Anterior cingulate cortex (tissue), 58 donors: ENCODE measurements at regions not wholly inside any gene's neighbourhood (a gene's known extent, or its start where the extent isn't known, plus 50 kb on each side); places are given as distances from the start of the nearest gene placed in this dataset.
"Not testable (repeated sequence)": the region's sequence is repeated elsewhere in the genome, so short reads cannot be mapped to it uniquely, and the experiment has no call there.

Experiments used
- DNase-seq, 58 donors: peaks; one replicate each; lab custom pipeline; 2025; lab: John Stamatoyannopoulos, UW

DNA sequence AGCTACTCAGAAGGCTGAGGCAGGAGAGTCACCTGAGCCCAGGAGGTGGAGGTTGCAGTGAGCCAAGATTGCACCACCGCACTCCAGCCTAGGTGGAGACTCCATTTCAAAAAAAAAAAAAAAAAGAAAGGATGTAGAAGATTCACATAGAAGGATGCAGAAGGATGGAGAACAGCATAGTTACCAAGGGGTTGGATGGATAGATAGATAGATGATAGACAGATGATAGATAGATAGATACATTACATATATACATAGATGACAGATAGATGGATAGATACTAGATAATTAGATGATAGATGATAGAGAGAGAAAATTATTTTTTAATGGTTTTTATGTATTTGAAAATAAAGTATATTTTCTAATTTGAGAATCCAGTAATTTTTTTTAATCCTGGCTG lies 160.7 kb upstream of the ARID1B start:
- no peak for DNase-seq

DNA sequence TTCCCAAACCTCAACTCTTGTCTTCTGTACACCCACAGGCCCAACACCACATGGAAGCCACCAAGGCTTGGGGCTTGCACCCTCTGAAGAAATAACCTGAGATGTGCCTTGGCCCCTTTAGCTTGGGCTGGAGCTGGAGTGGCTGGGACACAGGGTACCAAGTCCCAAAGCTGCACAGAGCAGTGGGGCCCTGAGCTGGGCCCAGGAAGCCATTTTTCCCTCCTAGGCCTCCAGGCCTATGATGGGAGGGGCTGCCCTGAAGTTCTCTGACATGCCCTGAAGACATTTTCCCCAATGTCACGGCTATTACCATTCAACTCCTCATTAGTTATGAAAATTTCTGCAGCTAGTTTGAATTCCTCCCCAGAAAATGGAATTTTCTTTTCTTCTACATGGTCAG lies 163.2 kb upstream of the ARID1B start:
- no peak for DNase-seq

DNA sequence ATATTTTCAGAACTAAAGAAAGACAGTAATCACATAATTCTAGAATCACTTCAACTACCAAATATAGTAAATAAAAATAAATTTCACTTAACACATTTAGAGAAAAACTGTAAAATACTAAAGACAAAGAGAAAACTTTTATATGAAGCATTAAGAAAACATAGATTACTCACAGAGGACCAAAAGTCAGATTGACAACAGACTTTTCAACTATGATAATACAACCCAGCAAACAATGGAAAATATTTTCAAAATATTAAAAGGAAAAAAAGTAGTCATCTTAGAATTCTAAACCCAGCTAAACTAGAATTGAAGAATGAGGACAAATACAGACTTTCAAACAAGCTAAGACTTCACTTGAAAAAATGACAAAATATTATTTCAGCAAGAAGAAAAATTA lies 164.8 kb upstream of the ARID1B start:
- DNase-seq, result no peak

DNA sequence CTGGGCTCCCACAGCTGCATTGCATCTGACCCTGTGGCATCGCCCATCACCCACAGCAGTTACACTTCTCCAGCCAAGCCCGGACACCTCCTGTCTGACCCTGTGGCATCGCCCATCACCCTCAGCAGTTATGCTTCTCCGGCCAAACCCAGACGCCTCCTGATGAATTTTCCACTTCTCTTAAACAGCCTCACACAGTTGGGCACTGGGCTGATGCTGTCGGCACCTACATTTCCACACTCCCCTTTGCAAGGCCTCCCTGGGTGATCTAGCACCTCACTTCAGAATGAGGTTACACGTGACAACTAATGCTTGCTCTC lies 175.2 kb upstream of the ARID1B start:
- DNase-seq, result no peak

DNA sequence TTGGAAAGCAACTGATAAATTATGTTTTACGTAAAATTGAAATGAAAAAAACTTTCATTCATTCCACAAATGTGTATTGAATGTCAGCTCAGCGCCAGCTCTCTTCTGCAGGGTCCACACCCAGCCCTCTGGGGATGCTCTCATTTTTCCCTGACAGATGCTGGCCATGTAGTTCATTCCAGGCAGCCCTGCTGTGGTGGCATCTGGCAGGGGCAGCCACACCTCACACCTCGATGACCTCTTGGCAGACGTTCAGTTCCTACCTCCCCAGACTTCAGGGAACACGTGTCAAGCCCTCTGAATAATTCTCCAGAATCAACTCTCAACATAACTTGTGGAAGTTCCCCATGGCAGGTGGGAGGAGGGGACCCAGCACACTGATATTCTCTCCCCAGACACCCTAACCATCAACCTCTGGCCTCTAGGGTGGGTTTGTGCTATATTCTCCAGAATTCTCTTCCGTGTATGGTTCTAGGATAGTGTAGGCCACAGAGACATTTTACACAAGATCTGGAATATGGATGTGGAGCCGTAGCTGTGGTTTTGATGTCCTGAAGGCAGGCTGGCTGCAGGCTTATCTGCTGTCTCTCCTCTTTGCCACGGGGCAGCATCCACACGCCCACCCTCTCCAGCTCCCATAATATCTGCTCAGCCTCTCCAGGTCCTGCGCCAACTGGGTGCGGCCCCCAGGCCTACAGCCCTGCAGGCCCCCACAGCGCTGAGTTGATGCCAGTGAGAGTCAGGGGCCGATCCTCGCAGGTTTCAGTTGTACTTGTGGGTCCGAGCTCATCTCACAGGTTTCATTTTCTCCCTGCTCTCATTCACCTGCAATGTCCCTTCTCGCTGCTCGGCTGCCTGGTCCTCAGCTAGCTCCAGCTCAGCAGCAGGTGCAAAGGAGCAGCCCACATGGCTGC lies 175.8 kb upstream of the ARID1B start:
- DNase-seq, result no peak

DNA sequence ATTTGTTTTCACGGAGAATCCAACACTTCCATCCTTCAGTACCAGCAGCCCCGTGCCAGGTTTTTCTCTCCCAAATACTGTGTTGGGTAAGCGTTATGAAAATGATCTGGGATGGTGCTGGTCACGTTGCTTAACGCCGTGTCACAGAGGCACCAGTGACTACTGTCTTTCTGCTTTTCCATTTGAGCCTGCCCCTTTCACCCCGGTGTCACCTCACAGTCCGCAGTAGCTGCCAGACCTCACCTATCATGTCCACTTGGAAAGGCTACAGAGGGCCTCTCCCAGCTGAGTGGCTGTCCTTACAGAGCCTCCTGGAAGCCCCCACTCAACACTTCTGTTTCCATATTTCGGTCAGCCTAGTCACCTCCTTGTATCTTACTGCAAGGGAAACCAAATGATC lies 176.5 kb upstream of the ARID1B start:
- DNase-seq, result no peak

DNA sequence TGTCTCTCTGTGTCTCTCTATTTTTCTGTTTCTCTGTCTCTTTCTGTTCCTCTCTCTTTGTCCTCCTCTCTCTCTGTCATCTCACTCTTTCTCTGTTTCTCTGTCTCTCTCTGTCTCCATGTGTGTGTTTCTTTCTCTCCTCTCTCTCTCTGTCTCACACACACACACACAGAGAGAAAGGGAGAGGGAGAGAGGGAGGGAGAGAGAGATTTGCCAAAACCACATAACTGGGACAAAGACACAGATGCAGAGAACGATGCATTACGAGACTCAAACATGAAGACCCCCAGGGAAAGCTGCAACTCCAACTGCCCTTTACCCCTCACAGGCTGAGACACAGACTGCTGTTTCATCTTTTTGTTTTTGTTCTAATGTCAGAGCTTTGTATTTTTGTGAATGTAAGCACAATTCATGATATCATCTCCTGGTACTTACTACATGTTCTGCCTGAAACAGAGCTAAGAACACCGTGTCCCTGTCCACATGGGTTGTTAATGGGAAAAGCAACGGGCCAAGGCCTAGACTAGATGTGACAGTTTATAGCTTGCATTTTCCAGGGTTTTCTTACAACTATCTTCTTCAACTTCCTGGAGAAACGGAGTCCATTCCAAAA lies 177.1 kb upstream of the ARID1B start:
- DNase-seq, result peak in 2 of 58 donors; percentile 6 to 18

DNA sequence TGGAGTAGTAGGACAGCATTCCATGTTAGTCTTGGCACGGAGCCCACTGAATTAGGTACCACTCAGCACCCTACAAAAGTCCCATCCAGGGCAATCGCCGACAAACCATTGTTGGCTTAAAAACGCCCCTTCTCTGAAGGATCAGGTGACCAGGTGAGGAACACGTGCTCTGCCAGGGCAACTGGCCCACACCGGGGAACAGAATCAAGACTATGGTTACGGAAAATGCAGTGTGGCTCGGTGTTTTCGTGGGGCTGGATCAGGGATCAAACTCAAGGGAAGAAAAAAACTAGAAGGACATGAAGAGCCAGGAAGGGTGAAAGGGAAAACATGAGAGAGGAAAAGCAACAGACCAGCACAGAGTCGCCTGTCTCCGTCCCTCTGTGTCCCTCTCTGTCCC lies 177.8 kb upstream of the ARID1B start:
- DNase-seq, result peak in 2 of 58 donors; percentile 4 to 15

DNA sequence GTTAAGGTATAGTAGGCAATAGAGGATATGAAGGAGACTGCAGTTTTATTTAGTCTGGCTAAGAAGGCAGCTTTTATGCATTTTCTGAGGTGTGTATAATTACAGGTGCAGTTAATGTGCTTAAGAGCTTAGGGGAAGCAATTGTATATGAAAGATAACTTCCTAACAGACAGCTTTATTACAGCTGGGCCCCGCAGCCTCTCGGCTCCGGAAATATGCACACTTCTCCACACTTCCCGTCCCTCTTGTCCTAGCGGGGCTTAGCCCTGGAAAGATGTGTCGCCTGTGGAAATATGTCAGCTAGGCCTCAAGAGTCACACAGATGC lies 178.4 kb upstream of the ARID1B start:
- no peak for DNase-seq

DNA sequence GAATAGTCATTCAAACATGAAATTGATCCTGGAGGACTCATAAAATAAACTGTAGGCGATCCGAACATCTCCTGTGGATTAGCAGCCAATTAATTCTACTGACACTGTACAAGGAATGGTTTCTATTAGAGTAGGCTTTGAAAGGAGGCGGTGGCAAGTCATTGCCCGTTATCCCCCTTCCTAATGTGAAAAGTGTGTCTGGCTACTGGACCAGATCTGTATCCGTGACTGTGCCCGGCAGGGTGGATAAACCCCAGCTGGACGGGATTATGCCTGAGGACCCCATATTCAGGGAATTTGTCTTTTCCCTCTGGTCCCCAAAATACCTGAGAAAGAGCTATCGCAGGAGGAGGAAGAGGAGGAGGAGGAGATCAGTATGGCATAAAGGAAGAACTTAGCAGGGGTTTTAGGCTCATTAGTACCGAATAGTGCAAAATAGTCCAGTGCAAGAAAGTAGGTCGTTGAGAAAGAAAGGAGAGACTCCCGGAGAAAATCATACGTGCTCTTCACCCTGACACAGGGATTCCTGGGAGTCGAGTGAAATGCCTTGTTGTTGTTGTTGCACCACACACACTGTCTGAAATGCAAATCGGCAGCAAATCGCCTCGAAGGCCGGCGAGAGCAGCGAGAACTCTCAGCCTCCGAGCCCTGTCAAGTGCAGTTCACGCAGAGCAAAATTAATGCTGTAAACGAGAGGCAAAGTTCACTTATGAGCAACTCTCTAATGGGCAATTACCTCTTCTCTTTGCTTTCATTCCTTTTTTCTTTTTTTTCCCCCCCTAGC lies 178.9 kb upstream of the ARID1B start:
- no peak for DNase-seq

DNA sequence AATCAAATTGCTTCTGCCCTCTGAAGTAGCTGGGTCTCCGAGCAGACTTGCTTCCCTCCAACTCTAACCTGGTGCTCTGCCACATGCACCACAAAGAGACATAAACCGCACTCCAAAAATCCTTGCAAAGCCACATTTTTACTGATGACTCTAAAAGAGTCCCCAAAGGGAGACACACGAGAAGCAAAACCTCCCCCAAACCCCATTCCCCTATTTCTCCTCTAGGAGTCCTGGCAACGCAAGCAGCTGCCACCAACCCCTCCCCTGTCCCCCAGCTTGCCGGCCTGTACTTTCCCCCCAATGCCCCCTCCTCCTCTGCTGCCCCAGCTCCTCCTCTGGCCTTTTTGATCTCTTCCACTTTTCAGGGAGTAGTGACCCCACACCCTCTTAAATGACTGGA lies 180.1 kb upstream of the ARID1B start:
- DNase-seq, result no peak

DNA sequence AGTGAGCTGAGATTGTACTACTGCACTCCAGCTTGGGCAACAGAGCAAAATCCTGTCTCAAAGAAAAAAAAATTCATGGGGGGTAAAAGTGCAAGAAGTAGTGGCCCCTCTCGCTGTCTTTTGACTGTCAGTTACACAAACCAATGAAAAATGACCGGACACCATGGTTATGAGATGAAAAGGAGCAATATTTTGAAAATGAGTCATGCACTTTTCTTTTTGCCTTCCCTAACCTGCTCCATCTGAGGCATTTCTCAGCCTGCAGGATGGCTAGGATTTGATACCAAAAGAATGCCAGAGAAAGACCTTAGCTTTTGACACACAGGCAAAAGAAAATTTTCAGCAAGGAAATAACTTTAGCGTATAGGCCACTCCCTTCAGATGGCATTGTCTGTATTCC lies 181.7 kb upstream of the ARID1B start:
- no peak for DNase-seq

DNA sequence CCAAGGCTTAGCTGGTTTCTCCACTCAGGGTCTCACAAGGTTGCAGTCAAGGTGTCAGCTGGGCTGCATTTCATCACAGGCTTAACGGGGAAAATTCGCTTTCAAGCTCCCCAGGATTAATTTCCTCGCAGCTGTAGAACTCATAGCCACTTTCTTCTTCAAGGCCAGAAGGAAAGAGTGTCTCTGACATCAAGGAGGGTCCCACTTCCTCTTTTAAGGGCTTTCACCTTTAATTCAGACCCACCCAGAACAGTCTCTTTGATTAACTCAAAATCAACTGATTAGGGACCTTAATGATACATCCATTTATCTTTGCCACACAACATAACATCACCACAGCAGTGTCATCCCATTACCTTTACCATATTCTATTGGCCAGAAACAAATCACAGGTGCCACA lies 183.3 kb upstream of the ARID1B start:
- no peak for DNase-seq

DNA sequence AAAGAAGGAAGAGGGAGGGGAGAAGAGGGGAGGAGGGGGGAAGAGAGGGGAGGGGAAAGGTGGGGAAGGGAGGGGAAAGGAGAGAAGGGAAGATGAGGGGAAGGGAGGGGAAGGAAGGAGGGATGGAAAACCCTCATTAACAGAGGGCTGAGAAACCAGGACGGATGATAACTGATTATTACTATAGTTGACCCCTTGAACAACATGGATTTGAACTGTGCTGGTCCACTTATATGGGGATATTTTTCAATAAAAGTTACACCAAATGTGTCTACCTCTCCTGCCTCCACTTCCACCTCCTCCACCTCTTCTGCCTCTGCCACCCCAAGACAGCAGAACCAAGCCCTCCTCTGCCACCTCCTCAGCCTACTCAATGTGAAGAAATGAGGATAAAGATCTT lies 184.1 kb upstream of the ARID1B start:
- no peak for DNase-seq

DNA sequence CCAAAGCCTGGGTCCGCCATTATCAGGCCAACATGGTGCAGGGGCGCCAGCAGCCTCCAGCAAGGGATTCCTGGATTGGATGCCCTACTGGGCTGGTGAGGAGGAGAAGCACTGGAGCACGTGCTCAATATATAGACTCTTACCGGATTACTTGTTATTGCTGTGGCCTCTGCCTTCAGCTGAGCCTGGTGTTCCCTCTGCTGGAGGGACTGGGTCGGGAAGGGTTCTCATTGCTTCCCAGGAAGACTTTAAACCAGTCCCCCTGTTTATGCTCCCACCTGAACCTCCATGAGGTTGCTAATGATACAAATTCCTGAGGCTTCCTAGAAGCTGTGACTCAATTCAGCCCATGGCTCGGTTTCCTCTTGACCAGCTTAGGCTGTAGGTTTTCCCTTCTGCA lies 186.7 kb upstream of the ARID1B start:
- DNase-seq, result no peak

DNA sequence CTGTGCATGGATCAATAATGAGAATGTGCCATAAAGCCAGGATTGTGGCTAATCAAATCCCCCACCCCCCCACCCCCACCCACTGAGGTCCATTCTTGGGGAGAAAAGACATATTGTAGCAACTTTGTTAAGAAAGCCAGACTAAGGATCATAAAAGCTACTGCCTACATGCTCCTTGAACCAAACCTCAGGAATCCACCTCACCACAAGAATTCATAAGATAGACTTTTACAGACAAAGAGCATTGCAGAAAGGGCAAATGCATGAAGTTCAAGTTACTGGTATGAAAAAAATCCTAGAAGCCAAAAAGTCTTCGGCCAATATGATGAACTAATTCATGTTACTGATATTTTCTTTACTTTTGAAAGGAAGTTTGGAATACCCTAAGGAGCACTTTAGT lies 187.9 kb upstream of the ARID1B start:
- no peak for DNase-seq

DNA sequence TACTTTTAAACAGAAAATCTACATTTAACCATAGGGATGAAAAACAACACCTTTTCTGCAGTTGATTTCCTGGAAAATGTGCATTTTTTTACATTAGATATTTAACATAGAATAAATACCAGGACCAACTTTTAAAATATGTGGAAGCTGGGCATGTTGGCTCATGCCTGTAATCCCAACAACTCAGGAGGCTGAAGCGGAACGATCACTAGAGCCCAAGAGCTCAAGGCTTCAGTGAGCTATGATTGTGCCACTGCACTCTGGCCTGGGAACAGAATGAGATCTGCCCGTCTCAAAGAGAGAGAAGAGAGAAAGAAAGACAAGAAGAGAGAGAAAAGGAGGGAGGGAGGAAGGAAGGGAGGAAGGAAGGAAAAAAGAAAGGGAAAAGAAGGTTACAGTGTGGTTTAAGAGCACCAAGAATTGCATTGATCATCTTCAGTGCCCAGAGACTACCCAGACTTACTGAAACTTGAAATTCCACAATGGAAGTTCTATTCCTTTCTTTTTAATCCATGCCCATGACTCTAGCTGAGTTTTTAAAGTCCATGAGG lies 189.4 kb upstream of the ARID1B start:
- DNase-seq, result no peak

DNA sequence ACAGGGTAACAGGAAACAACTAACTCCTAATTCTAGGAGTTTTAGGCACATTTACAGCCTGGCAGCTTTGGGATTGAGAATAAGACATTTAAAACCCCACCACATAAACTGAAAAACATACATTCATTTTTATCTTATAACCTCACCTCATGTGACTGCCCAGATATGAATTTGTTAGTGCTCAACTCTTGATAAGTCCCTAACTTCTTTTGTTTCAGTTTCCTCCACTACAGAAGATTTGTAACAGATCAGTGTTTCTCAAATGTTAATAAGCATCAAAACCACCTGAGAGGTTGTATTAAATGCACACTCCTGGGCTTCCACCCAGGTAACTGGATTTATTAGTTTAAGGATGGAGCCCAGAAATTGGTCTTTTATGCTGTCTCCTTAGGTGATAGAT lies 190.1 kb upstream of the ARID1B start:
- no peak for DNase-seq

DNA sequence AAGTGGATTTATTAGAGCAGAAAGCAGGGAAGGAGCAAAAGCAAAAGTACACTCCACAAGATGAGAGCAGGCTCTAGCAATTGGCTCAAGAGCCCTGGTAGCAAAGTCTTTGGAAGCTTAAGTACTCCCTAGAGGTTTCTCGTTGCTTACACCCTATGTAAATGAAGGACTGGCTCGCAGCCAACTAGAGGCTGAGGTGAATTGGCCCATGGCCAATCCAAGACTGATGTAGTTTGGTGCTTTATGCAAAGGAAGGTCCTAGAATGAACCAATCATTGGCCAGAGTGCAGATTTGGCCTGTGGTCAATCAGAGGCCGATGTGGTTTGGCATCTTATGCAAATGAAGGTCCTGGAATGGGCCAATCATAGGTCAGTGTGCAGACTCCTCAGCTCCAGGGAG lies 191.3 kb upstream of the ARID1B start:
- DNase-seq, result peak in 1 of 58 donors; percentile 12

DNA sequence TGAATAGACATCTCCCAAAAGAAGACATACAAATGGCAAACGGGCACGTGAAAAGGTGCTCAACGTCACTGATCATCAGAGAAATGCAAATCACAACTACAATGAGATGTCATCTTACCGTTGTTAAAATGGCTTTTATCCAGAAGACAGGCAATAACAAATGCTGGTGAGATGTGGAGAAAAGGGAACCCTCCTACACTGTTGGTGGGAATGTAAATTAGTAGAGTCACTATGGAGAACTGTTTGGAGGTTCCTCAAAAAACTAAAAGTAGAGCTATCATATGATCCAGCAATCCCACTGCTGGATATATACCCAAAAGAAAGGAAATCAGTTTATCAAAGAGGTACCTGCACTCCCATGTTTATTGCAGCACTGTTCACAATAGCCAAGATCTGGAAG lies 193.1 kb upstream of the ARID1B start:
- DNase-seq, result not testable (repeated sequence)

DNA sequence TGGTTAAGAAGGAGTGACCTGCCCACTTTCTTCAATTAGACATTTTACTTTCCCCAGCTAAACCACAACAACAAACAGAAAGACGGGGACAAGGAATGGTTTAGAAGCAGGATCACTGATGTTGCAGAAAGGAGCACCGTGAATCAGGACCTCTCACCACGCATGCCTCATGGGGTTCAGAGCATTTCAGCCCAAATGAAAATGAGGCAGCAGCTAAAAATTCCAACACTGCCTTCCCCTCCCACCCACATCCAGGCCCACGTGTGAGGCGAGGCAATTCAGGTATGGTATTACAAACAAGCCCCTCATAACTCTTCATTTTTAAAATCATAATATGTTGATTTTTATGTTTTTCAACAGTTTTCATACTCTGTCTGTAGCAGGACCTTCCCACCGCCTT lies 194.1 kb upstream of the ARID1B start:
- no peak for DNase-seq
